WTC11 (cell line): ENCODE measurements at regions not wholly inside any gene's neighbourhood (a gene's known extent, or its start where the extent isn't known, plus 50 kb on each side); places are given as distances from the start of the nearest gene placed in this dataset.

ENCODE experiments used
- ATAC-seq: fragments of 200-7000 bp; cut with Tn5 transposase; 2 replicates; pipeline ENCODE4 v1.10.0; 2021; ENCODE audit warnings: mild to moderate bottlenecking, moderate library complexity
- CTCF ChIA-PET: fragments of 300-600 bp; sonication (Branson Sonifier 250); formaldehyde crosslinking; loops from one replicate; lab custom pipeline; 2021; ENCODE audit warnings: antibody characterized with exemption; lab: Charles Lee
- POLR2A ChIA-PET: fragments of 350-600 bp; sonication (Branson Sonifier 250); formaldehyde crosslinking; loops from one replicate; lab custom pipeline; 2021; ENCODE audit warnings: antibody characterized with exemption; lab: Charles Lee
- DNase-seq: peaks from one replicate; pipeline ENCODE4 v3.0.0; 2021; ENCODE audit warnings: low spot score
- H3K27ac Mint-ChIP-seq: 2 replicates; pipeline ENCODE4 v1.8.0; 2021; ENCODE audit warnings: mixed read lengths
- H3K27me3 Mint-ChIP-seq: 2 replicates; pipeline ENCODE4 v1.8.0; 2021; ENCODE audit warnings: low read depth, mild to moderate bottlenecking, moderate library complexity, mixed read lengths
- H3K36me3 Mint-ChIP-seq: 2 replicates; pipeline ENCODE4 v1.8.0; 2021; ENCODE audit warnings: mixed read lengths
- H3K4me1 Mint-ChIP-seq: 2 replicates; pipeline ENCODE4 v1.8.0; 2022; ENCODE audit warnings: mixed read lengths
- H3K4me3 Mint-ChIP-seq: 2 replicates; pipeline ENCODE4 v1.8.0; 2021; ENCODE audit warnings: mild to moderate bottlenecking, moderate library complexity, mixed read lengths
- H3K9me3 Mint-ChIP-seq: 2 replicates; pipeline ENCODE4 v1.8.0; 2021; ENCODE audit warnings: mixed read lengths
- AR ChIP-seq: fragments of 250-450 bp; sonication (Bioruptor Pico); IDR thresholded peaks from 2 replicates; pipeline ENCODE4 v1.9.0; 2021; ENCODE audit warnings: mild to moderate bottlenecking
- EMX1 ChIP-seq: fragments of 250-450 bp; sonication (Bioruptor Pico); IDR thresholded peaks from 2 replicates; pipeline ENCODE4 v1.8.0; 2021; ENCODE audit warnings: mild to moderate bottlenecking
- ERG ChIP-seq: fragments of 250-450 bp; sonication (Bioruptor Pico); IDR thresholded peaks from 2 replicates; pipeline ENCODE4 v1.8.0; 2021; ENCODE audit warnings: mild to moderate bottlenecking
- FOXP4 ChIP-seq: sonication (generic); formaldehyde crosslinking; IDR thresholded peaks from 2 replicates; pipeline ENCODE4 v1.8.0; 2022; ENCODE audit warnings: mild to moderate bottlenecking, missing genetic modification reagents
- GABPB1 ChIP-seq: sonication (generic); formaldehyde crosslinking; IDR thresholded peaks from 2 replicates; pipeline ENCODE4 v1.8.1; 2023; ENCODE audit warnings: mild to moderate bottlenecking, missing genetic modification reagents
- IRF2 ChIP-seq: sonication (generic); formaldehyde crosslinking; IDR thresholded peaks from 2 replicates; pipeline ENCODE4 v1.8.0; 2022; ENCODE audit warnings: low read depth, missing genetic modification reagents, borderline replicate concordance
- MYBL2 ChIP-seq: sonication (generic); formaldehyde crosslinking; IDR thresholded peaks from 2 replicates; pipeline ENCODE4 v1.8.1; 2023; ENCODE audit warnings: mild to moderate bottlenecking, moderate library complexity, missing genetic modification reagents
- OVOL2 ChIP-seq: fragments of 250-450 bp; sonication (Bioruptor Pico); IDR thresholded peaks from 2 replicates; pipeline ENCODE4 v1.9.0; 2021; ENCODE audit warnings: mild to moderate bottlenecking, borderline replicate concordance
- PRRX2 ChIP-seq: fragments of 250-450 bp; sonication (Bioruptor Pico); IDR thresholded peaks from 2 replicates; pipeline ENCODE4 v1.8.0; 2021; ENCODE audit warnings: mild to moderate bottlenecking
- RORB ChIP-seq: fragments of 250-450 bp; sonication (Bioruptor Pico); IDR thresholded peaks from 2 replicates; pipeline ENCODE4 v1.9.0; 2021; ENCODE audit warnings: mild to moderate bottlenecking
- SMAD3 ChIP-seq: sonication (generic); formaldehyde crosslinking; IDR thresholded peaks from 2 replicates; pipeline ENCODE4 v1.8.0; 2022; ENCODE audit warnings: missing genetic modification reagents, mild to moderate bottlenecking, borderline replicate concordance
- TCF7 ChIP-seq: sonication (generic); formaldehyde crosslinking; IDR thresholded peaks from 2 replicates; pipeline ENCODE4 v1.8.0; 2022; ENCODE audit warnings: mild to moderate bottlenecking, low read depth, missing genetic modification reagents, moderate library complexity
- TEAD1 ChIP-seq: sonication (generic); formaldehyde crosslinking; IDR thresholded peaks from 2 replicates; pipeline ENCODE4 v1.8.0; 2022; ENCODE audit warnings: mild to moderate bottlenecking, missing genetic modification reagents
- USF2 ChIP-seq: sonication (generic); formaldehyde crosslinking; IDR thresholded peaks from 2 replicates; pipeline ENCODE4 v1.8.1; 2023; ENCODE audit warnings: mild to moderate bottlenecking, missing genetic modification reagents, moderate library complexity
- ZNF263 ChIP-seq: sonication (generic); formaldehyde crosslinking; IDR thresholded peaks from 2 replicates; pipeline ENCODE4 v1.8.1; 2022; ENCODE audit warnings: low read depth, mild to moderate bottlenecking, moderate library complexity, missing genetic modification reagents
- ZNF317 ChIP-seq: sonication (generic); formaldehyde crosslinking; IDR thresholded peaks from 2 replicates; pipeline ENCODE4 v1.8.1; 2023; ENCODE audit warnings: low read depth, mild to moderate bottlenecking, moderate library complexity, missing genetic modification reagents, borderline replicate concordance
- TF ChIP-seq, protein P1 (sequence below): sonication (generic); formaldehyde crosslinking; IDR thresholded peaks from 2 replicates; pipeline ENCODE4 v1.8.1; 2022; ENCODE audit warnings: low read depth, missing genetic modification reagents, borderline replicate concordance
- TF ChIP-seq, protein P2 (sequence below): sonication (generic); formaldehyde crosslinking; IDR thresholded peaks from 2 replicates; pipeline ENCODE4 v1.8.0; 2023; ENCODE audit warnings: missing genetic modification reagents
- TF ChIP-seq, protein P3 (sequence below): fragments of 250-450 bp; sonication (Bioruptor Pico); IDR thresholded peaks from 2 replicates; pipeline ENCODE4 v1.9.0; 2021; ENCODE audit warnings: mild to moderate bottlenecking, borderline replicate concordance

- TF ChIP-seq USF2 (CRISPR knock-in tag) (no peak), SMAD3 (no peak), FOXP4 (CRISPR knock-in tag) (no peak), TEAD1 (CRISPR knock-in tag) (no peak), PRRX2 (CRISPR knock-in tag) (no peak), ZNF263 (no peak), GABPB1 (CRISPR knock-in tag) (no peak)
- TF ChIP-seq, protein P1, sequence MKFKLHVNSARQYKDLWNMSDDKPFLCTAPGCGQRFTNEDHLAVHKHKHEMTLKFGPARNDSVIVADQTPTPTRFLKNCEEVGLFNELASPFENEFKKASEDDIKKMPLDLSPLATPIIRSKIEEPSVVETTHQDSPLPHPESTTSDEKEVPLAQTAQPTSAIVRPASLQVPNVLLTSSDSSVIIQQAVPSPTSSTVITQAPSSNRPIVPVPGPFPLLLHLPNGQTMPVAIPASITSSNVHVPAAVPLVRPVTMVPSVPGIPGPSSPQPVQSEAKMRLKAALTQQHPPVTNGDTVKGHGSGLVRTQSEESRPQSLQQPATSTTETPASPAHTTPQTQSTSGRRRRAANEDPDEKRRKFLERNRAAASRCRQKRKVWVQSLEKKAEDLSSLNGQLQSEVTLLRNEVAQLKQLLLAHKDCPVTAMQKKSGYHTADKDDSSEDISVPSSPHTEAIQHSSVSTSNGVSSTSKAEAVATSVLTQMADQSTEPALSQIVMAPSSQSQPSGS (CRISPR knock-in tag): no peak
- TF ChIP-seq, protein P2, sequence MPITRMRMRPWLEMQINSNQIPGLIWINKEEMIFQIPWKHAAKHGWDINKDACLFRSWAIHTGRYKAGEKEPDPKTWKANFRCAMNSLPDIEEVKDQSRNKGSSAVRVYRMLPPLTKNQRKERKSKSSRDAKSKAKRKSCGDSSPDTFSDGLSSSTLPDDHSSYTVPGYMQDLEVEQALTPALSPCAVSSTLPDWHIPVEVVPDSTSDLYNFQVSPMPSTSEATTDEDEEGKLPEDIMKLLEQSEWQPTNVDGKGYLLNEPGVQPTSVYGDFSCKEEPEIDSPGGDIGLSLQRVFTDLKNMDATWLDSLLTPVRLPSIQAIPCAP (CRISPR knock-in tag): no peak
These were observed 66.2 kb upstream of the CD83 start (continued) for GRCh38 chr6:14051355-14051754.

GRCh38 chr6:14053811-14054210 lies 63.8 kb upstream of the CD83 start:
- ATAC-seq: no peak
- no peak for DNase-seq
- ChIA-PET POLR2A (no interaction called here), CTCF (interaction anchor here (0.6 to 4.8 kb wide), 2 partner anchors 45 to 145 kb away, joined by 3 to 22 read pairs; no protein-coding TSS in a partner anchor)
- Mint-ChIP-seq H3K4me3 (no peak overlapping the region), H3K4me1 (peaks cover 6% of the 10 kb centered on the region), H3K27me3 (peaks cover 57% of the 10 kb centered on the region), H3K27ac (no peak overlapping the region)
- TF ChIP-seq ZNF317 (CRISPR knock-in tag): no peak
- TF ChIP-seq EMX1 (CRISPR knock-in tag): no peak
- TF ChIP-seq, all 79 proteins: peak for 0
- no peaks in the 10 kb centered on the region for H3K36me3 Mint-ChIP-seq
- H3K9me3 Mint-ChIP-seq: no peaks in the 10 kb centered on the region

GRCh38 chr6:14055541-14055940 lies 62.0 kb upstream of the CD83 start:
- CTCF ChIA-PET: interaction anchor here (0.6 to 4.8 kb wide), 3 partner anchors 9 to 147 kb away, joined by 3 to 22 read pairs (median 22); no protein-coding TSS in a partner anchor
- TF ChIP-seq RORB (CRISPR knock-in tag): no peak
- TF ChIP-seq, protein P2 (CRISPR knock-in tag): no peak
- no peak for TF ChIP-seq AR (CRISPR knock-in tag)
- TF ChIP-seq TCF7 (CRISPR knock-in tag): no peak
- TF ChIP-seq, protein P3, sequence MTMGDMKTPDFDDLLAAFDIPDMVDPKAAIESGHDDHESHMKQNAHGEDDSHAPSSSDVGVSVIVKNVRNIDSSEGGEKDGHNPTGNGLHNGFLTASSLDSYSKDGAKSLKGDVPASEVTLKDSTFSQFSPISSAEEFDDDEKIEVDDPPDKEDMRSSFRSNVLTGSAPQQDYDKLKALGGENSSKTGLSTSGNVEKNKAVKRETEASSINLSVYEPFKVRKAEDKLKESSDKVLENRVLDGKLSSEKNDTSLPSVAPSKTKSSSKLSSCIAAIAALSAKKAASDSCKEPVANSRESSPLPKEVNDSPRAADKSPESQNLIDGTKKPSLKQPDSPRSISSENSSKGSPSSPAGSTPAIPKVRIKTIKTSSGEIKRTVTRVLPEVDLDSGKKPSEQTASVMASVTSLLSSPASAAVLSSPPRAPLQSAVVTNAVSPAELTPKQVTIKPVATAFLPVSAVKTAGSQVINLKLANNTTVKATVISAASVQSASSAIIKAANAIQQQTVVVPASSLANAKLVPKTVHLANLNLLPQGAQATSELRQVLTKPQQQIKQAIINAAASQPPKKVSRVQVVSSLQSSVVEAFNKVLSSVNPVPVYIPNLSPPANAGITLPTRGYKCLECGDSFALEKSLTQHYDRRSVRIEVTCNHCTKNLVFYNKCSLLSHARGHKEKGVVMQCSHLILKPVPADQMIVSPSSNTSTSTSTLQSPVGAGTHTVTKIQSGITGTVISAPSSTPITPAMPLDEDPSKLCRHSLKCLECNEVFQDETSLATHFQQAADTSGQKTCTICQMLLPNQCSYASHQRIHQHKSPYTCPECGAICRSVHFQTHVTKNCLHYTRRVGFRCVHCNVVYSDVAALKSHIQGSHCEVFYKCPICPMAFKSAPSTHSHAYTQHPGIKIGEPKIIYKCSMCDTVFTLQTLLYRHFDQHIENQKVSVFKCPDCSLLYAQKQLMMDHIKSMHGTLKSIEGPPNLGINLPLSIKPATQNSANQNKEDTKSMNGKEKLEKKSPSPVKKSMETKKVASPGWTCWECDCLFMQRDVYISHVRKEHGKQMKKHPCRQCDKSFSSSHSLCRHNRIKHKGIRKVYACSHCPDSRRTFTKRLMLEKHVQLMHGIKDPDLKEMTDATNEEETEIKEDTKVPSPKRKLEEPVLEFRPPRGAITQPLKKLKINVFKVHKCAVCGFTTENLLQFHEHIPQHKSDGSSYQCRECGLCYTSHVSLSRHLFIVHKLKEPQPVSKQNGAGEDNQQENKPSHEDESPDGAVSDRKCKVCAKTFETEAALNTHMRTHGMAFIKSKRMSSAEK (CRISPR knock-in tag): no peak
- no peak for TF ChIP-seq OVOL2 (CRISPR knock-in tag)
- no peak for TF ChIP-seq IRF2 (CRISPR knock-in tag)
- no peak for TF ChIP-seq ERG (CRISPR knock-in tag)
- TF ChIP-seq MYBL2 (CRISPR knock-in tag): no peak

More at GRCh38 chr6:14055541-14055940, 62.0 kb upstream of the CD83 start:
- Mint-ChIP-seq H3K4me3 (no peak overlapping the region), H3K4me1 (peaks cover 6% of the 10 kb centered on the region), H3K27me3 (peaks cover 56% of the 10 kb centered on the region), H3K9me3 (no peaks in the 10 kb centered on the region), H3K27ac (no peak overlapping the region), H3K36me3 (no peaks in the 10 kb centered on the region)
- ATAC-seq: peak; percentile 90
- no peak for DNase-seq
- POLR2A ChIA-PET: interaction anchor here (0.6 kb wide), 1 partner anchor 474 kb away, joined by 3 read pairs; no protein-coding TSS in a partner anchor
